KMS-11 (cell line): ENCODE measurements at regions not wholly inside any gene's neighbourhood (a gene's known extent, or its start where the extent isn't known, plus 50 kb on each side); places are given as distances from the start of the nearest gene placed in this dataset.
A peak's percentile ranks its signal among the peaks of the same experiment; 100 is the strongest.

Source experiments
- H2AFZ ChIP-seq: fragments of 200-600 bp; sonication (generic); 2 replicates; pipeline ENCODE4 v1.6.1; 2016; ENCODE audit warnings: antibody characterized with exemption, mixed run types, low read depth
- H3K27ac ChIP-seq: fragments of 200-600 bp; sonication (generic); 2 replicates; pipeline ENCODE4 v1.6.1; 2016; ENCODE audit warnings: mild to moderate bottlenecking, mixed run types
- H3K27me3 ChIP-seq: fragments of 200-600 bp; sonication (generic); 2 replicates; pipeline ENCODE4 v1.6.1; 2017; ENCODE audit warnings: mild to moderate bottlenecking, low read depth, mixed run types, moderate library complexity; ENCODE audit not compliant: insufficient read depth
- H3K36me3 ChIP-seq: fragments of 200-600 bp; sonication (generic); 2 replicates; pipeline ENCODE4 v1.6.1; 2017; ENCODE audit warnings: mild to moderate bottlenecking, mixed run types; ENCODE audit not compliant: insufficient read depth
- H3K4me1 ChIP-seq: fragments of 200-600 bp; sonication (generic); 2 replicates; pipeline ENCODE4 v1.6.1; 2016; ENCODE audit warnings: mild to moderate bottlenecking, low read depth, mixed run types; ENCODE audit not compliant: poor library complexity, severe bottlenecking
- H3K4me2 ChIP-seq: fragments of 200-600 bp; sonication (generic); 2 replicates; pipeline ENCODE4 v1.7.0; 2016; ENCODE audit warnings: mild to moderate bottlenecking, mixed run types
- H3K4me3 ChIP-seq: fragments of 200-600 bp; sonication (generic); IDR thresholded peaks from 2 replicates; pipeline ENCODE4 v1.6.1; 2017; ENCODE audit warnings: low read depth, low read length, mixed read lengths; ENCODE audit not compliant: insufficient read depth
- H3K79me2 ChIP-seq: fragments of 200-600 bp; sonication (generic); 2 replicates; pipeline ENCODE4 v1.6.1; 2016; ENCODE audit warnings: low read depth, mixed run types; ENCODE audit not compliant: insufficient read depth
- H3K9ac ChIP-seq: fragments of 200-600 bp; sonication (generic); 2 replicates; pipeline ENCODE4 v1.6.1; 2016; ENCODE audit warnings: mild to moderate bottlenecking, mixed run types
- H4K20me1 ChIP-seq: fragments of 200-600 bp; sonication (generic); 2 replicates; pipeline ENCODE4 v1.6.1; 2016; ENCODE audit warnings: mild to moderate bottlenecking, mixed run types; ENCODE audit not compliant: insufficient read depth
- TF ChIP-seq, protein P1 (sequence below): fragments of 200-600 bp; sonication (generic); conservative IDR thresholded peaks from 2 replicates; pipeline ENCODE4 v1.6.1; 2017; ENCODE audit warnings: low read depth, mild to moderate bottlenecking, antibody characterized with exemption, low read length, moderate library complexity, mixed read lengths

DNA sequence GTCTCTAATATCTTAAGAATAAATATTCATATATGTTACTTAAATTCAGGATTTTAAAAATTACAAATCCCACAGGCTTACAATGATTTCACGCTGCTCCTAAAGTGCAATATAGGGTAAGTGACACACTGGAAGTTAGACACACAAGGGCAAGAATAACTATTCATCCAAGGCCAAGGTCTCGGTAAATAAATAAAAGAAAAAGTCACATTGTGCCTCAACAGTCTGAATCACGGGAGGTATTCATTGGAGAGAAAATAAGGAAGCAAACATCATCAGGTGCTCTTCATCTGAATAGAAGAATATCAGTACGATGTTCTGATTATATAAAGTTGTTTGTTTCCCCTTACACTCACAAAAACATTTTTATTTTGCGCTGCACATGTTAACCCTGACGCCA, 820.2 kb downstream of the TRIB2 start:
- TF ChIP-seq, protein P1, sequence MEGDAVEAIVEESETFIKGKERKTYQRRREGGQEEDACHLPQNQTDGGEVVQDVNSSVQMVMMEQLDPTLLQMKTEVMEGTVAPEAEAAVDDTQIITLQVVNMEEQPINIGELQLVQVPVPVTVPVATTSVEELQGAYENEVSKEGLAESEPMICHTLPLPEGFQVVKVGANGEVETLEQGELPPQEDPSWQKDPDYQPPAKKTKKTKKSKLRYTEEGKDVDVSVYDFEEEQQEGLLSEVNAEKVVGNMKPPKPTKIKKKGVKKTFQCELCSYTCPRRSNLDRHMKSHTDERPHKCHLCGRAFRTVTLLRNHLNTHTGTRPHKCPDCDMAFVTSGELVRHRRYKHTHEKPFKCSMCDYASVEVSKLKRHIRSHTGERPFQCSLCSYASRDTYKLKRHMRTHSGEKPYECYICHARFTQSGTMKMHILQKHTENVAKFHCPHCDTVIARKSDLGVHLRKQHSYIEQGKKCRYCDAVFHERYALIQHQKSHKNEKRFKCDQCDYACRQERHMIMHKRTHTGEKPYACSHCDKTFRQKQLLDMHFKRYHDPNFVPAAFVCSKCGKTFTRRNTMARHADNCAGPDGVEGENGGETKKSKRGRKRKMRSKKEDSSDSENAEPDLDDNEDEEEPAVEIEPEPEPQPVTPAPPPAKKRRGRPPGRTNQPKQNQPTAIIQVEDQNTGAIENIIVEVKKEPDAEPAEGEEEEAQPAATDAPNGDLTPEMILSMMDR: no peak
- Histone ChIP-seq H3K27me3 (no peaks in the 10 kb centered on the region), H2AFZ (no peak overlapping the region), H3K27ac (no peak overlapping the region), H3K9ac (no peak overlapping the region), H3K4me2 (no peak overlapping the region), H4K20me1 (no peaks in the 10 kb centered on the region), H3K4me1 (peaks cover 29% of the 10 kb centered on the region), H3K36me3 (no peaks in the 10 kb centered on the region), H3K4me3 (no peak overlapping the region), H3K79me2 (no peaks in the 10 kb centered on the region)

DNA sequence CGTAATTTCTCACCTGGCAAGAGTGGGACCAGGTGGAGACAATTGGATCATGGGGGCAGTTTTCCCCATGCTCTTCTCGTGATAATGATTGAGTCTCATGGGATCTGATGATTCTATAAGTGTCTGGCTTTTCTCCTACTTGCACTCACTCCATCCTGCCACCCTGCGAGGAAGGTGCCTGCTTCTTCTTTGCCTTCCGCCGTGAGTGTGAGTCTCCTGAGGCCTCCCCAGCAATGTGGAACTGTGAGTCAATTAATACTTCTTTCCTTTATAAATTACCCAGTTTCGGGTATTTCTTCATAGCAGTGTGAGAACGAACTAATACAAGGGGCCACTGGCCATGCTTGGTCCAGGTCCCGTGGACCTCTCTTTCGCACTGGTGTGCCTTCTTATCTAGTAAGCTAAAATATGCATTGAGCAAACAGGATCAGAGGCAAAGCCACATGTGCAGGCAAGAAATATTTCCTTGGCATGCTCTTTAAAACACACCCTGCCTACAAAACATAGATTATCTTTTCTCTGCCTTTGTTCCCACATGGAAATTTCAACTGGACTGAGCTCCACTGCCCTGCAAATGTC, 821.1 kb downstream of the TRIB2 start:
- no peaks in the 10 kb centered on the region for H4K20me1 ChIP-seq
- no peaks in the 10 kb centered on the region for H3K36me3 ChIP-seq
- H3K4me1 ChIP-seq: peaks cover 31% of the 10 kb centered on the region
- H3K4me3 ChIP-seq: no peak overlapping the region
- TF ChIP-seq, protein P1: no peak
- H3K9ac ChIP-seq: no peak overlapping the region
- no peaks in the 10 kb centered on the region for H3K79me2 ChIP-seq
- H3K27ac ChIP-seq: no peak overlapping the region
- no peaks in the 10 kb centered on the region for H3K27me3 ChIP-seq
- no peak overlapping the region for H2AFZ ChIP-seq
- H3K4me2 ChIP-seq: no peak overlapping the region

DNA sequence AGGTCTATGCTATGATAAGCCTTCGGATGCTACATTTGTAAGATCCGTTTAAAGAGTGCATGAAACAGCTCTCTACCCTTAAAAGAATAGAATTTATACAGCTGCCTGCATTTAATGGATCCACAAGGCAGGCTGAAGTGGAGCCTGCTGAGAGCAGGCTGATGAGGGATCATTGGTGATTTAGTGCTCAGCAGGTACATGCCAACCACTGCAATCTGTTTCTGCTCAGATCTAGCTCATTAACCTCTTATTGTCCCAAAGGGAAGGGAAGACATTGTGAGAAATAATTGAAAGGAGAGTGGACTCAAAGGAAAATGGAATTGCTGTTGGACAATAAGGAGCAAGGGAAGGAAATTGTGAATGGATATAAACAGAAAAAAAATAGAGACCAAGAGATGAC, 822.6 kb downstream of the TRIB2 start:
- Histone ChIP-seq H3K36me3 (no peaks in the 10 kb centered on the region), H4K20me1 (no peaks in the 10 kb centered on the region), H3K4me3 (no peak overlapping the region), H3K9ac (no peak overlapping the region), H3K27me3 (no peaks in the 10 kb centered on the region), H2AFZ (no peak overlapping the region), H3K4me1 (peaks cover 46% of the 10 kb centered on the region), H3K27ac (no peak overlapping the region), H3K4me2 (no peak overlapping the region), H3K79me2 (no peaks in the 10 kb centered on the region)
- TF ChIP-seq, protein P1: no peak

DNA sequence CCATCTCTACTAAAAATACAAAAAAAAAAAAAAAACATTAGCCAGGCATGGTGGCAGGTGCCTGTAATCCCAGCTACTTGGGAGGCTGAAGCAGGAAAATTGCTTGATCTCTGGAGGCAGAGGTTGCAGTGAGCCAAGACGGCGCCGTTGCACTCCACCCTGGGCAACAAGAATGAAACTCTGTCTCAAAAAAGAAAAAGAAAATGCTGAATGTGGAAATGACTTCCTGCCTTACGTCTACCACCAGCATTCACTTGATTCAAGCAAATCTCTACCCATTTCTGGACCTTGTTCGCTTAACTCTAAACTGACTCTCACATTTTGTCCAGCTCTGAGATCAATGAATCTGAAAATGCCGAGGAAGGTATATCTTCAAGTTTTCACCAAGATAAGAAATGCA, 825.3 kb downstream of the TRIB2 start:
- Histone ChIP-seq H2AFZ (peak overlapping the region; percentile 38; the same call in 1 of the 2 replicates), H3K79me2 (no peaks in the 10 kb centered on the region)
- TF ChIP-seq, protein P1: no peak

More for the DNA sequence above, 825.3 kb downstream of the TRIB2 start:
- peak overlapping the region; percentile 85 for H3K4me2 ChIP-seq
- H4K20me1 ChIP-seq: no peaks in the 10 kb centered on the region
- no peaks in the 10 kb centered on the region for H3K27me3 ChIP-seq
- peaks cover 73% of the 10 kb centered on the region for H3K4me1 ChIP-seq
- H3K27ac ChIP-seq: peak overlapping the region; percentile 84
- H3K4me3 ChIP-seq: no peak overlapping the region
- peak overlapping the region; percentile 21; the same call in 1 of the 2 replicates for H3K9ac ChIP-seq
- no peaks in the 10 kb centered on the region for H3K36me3 ChIP-seq
